ENCODE measurements at regions not wholly inside any gene's neighbourhood (a gene's known extent, or its start where the extent isn't known, plus 50 kb on each side); places are given as distances from the start of the nearest gene placed in this dataset.

DNA sequence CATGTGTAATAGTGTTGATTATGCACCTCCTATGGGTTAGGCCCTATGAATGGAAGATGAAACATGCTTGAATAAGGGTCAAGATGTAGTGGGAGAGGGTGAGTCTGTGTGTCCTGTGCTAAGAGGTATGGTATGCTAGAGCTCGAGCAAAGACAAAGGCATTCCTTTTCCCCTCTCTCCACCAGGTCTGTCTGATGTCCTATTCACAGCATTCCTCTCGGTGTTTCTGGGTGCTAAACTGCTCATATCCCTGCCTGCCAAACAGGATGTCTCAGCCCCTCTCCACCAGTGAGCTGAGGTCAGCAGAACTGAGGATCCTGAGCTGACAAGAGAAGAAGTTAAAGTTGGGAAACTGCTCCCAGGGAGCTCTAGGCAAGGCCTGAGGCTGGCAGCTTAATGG is 344.9 kb downstream of the TSN start:
- TF ChIP-seq CTCF (IDR thresholded peaks at IDR 0.05; ENCODE audit: low read depth, low read length), result no peak
- no peak for TF ChIP-seq EZH2phosphoT487 (IDR thresholded peaks at IDR 0.05; ENCODE audit: low read depth)

All from OCI-LY3 (cell line).